Transverse colon (tissue), 4 donors: ENCODE measurements at regions not wholly inside any gene's neighbourhood (a gene's known extent, or its start where the extent isn't known, plus 50 kb on each side); places are given as distances from the start of the nearest gene placed in this dataset.

Experiments
- DNase-seq: peaks from one replicate; pipeline ENCODE4 v3.0.0-alpha.2; 2019
- H3K27ac ChIP-seq, 4 donors: fragments of 200-600 bp; sonication (generic); 2 replicates each; pipeline ENCODE4 v1.5.1; 2016 to 2018; ENCODE audit warnings: inconsistent platforms in 4 of 4
- H3K27me3 ChIP-seq: fragments of 200-600 bp; sonication (generic); 2 replicates; pipeline ENCODE4 v1.5.1; 2017; ENCODE audit warnings: inconsistent platforms
- H3K36me3 ChIP-seq, 4 donors: fragments of 200-600 bp; sonication (generic); 2 replicates each; pipeline ENCODE4 v1.5.1; 2017 to 2019; ENCODE audit warnings: inconsistent platforms in 4 of 4
- H3K4me1 ChIP-seq, 4 donors: fragments of 200-600 bp; sonication (generic); 2 replicates each; pipeline ENCODE4 v1.5.1; 2017 to 2020; ENCODE audit warnings: inconsistent platforms in 4 of 4
- H3K4me3 ChIP-seq, 4 donors: fragments of 200-600 bp; sonication (generic); 1 replicate in 1 of 4; 2 replicates in 3 of 4; pipeline versions ENCODE4 v1.5.1 to v1.6.1; 2017 to 2019; ENCODE audit warnings: inconsistent platforms in 4 of 4
- H3K9me3 ChIP-seq, 2 donors: fragments of 200-600 bp; sonication (generic); 2 replicates each; pipeline ENCODE4 v1.5.1; 2017 to 2019; ENCODE audit warnings: inconsistent platforms in 2 of 2
- EP300 ChIP-seq: sonication (generic); formaldehyde crosslinking; IDR thresholded peaks from one replicate; pipeline ENCODE4 v1.6.1; 2017; ENCODE audit warnings: antibody characterized with exemption, low read depth
- POLR2A ChIP-seq: fragments of 450-650 bp; IDR thresholded peaks from one replicate; pipeline ENCODE4 v1.6.1; 2016; ENCODE audit warnings: antibody characterized with exemption, mild to moderate bottlenecking, moderate library complexity
- POLR2AphosphoS5 ChIP-seq, 3 donors: sonication (generic); formaldehyde crosslinking; IDR thresholded peaks; one replicate each; pipeline ENCODE4 v1.6.1; 2016; ENCODE audit warnings: antibody characterized with exemption in 3 of 3
- WGBS, 2 donors: methylation state at CpG; one replicate each; pipeline ENCODE4 v1.1.5; 2018; ENCODE audit warnings: low coverage in 1 of 2; 5-methylcytosine and 5-hydroxymethylcytosine counted together
- in situ Hi-C, 4 donors: fragments of 200-750 bp; cut with MboI; loops; one replicate each; pipeline versions ENCODE4 v1.15.0 to v1.15.1; 2017; ENCODE audit warnings: low sequenced_read_pairs in 3 of 4, low pct_ligation_motif_present in 1 of 4, low pct_unique_long_range_greater_than_20kb in 1 of 4
- intact Hi-C: fragments of 100-400 bp; cut with DNase I; formaldehyde crosslinking; loops from one replicate; pipeline ENCODE4 v1.15.1; 2023; ENCODE audit warnings: low total_unique reads
- TF ChIP-seq, protein P1 (sequence below), 5 experiments: fragments of 200-600 bp in 3 of 5; fragments of 450-650 bp in 2 of 5; sonication (generic) in 3 of 5; IDR thresholded peaks; 1 replicate in 2 of 5; 2 replicates in 3 of 5; pipeline ENCODE4 v1.5.1; 2016 to 2017; ENCODE audit warnings: antibody characterized with exemption in 5 of 5, inconsistent platforms in 3 of 5, mild to moderate bottlenecking in 2 of 5, moderate library complexity in 1 of 5

DNA sequence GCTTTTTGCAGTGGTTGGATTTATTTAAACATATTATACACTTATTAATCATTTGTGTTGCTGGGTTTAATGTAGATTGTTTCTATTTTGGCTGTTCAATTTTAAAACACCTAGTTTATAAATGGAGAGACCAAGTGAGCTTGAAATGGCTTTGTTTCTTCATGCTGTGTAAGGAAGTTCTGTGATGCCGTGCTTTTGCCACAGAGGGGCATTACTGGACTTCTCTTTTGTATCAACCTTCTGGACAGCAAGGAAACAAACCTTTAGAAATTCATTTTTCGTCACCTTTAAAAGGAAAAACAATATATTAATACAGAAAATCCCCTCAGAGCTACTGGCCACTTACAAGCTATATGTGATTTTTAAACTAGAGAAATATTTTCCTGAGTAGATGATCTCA is 81.9 kb downstream of the DMRTA1 start:
- Histone ChIP-seq H3K9me3 (no peaks in the 10 kb centered on the region), H3K27me3 (no peaks in the 10 kb centered on the region), H3K27ac (no peak overlapping the region), H3K4me1 (no peaks in the 10 kb centered on the region), H3K36me3 (no peaks in the 10 kb centered on the region), H3K4me3 (no peak overlapping the region)
- TF ChIP-seq POLR2AphosphoS5 (IDR thresholded peaks at IDR 0.05): no peak
- no peak for TF ChIP-seq EP300
- TF ChIP-seq POLR2A: no peak
- TF ChIP-seq, protein P1, sequence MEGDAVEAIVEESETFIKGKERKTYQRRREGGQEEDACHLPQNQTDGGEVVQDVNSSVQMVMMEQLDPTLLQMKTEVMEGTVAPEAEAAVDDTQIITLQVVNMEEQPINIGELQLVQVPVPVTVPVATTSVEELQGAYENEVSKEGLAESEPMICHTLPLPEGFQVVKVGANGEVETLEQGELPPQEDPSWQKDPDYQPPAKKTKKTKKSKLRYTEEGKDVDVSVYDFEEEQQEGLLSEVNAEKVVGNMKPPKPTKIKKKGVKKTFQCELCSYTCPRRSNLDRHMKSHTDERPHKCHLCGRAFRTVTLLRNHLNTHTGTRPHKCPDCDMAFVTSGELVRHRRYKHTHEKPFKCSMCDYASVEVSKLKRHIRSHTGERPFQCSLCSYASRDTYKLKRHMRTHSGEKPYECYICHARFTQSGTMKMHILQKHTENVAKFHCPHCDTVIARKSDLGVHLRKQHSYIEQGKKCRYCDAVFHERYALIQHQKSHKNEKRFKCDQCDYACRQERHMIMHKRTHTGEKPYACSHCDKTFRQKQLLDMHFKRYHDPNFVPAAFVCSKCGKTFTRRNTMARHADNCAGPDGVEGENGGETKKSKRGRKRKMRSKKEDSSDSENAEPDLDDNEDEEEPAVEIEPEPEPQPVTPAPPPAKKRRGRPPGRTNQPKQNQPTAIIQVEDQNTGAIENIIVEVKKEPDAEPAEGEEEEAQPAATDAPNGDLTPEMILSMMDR (IDR thresholded peaks at IDR 0.05): no peak
- DNase-seq: no peak
- intact Hi-C loops (no loop called here), in situ Hi-C loops (no loop called here)
- WGBS, 2 donors: 21 to 25% methylated on average over 2 of the region's 2 CpGs

DNA sequence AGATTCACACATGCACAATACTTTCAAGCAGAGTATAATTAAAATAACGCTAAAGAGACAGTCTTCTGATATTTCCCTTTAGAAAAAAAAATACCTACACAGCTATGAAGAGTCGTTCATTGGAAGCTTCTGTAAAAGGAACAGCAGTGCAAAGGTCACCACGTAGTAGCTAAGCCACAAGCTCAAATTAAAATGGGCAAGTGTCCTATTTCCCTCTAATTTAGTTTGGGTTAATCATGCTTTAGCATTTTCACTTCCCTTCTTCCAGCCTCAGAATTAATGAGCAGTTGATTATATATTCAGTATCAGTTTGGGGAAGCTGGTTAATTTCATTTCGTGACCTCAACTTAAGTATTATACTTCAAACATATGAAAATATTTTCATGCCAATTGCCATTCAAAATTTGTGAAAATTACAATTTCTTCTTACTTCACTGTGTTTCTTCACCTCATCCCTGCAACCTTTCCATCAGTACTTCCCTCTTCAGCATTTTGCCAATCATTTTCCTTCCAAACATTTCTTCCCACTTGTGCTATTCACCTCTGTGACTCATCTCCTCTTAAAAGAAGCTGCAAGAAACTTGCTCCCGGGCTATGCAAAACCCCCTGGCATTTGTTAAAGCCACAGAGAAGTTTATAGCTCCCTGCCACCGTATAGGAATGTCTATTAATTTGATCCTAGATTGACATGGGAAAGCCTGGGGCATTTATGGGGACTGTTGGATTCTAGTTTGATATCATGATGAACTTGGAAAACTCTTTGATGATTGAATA is 83.0 kb downstream of the DMRTA1 start:
- no peak overlapping the region for H3K4me3 ChIP-seq
- in situ Hi-C loops (no loop called here), intact Hi-C loops (no loop called here)
- no peaks in the 10 kb centered on the region for H3K9me3 ChIP-seq
- no peaks in the 10 kb centered on the region for H3K27me3 ChIP-seq
- TF ChIP-seq, protein P1 (IDR thresholded peaks at IDR 0.05): no peak
- TF ChIP-seq EP300 (no peak), POLR2A (no peak), POLR2AphosphoS5 (IDR thresholded peaks at IDR 0.05) (no peak)
- WGBS, 2 donors: 37 to 38% methylated on average over 6 of the region's 6 CpGs
- no peak for DNase-seq
- H3K27ac ChIP-seq: no peak overlapping the region
- no peaks in the 10 kb centered on the region for H3K4me1 ChIP-seq
- H3K36me3 ChIP-seq: no peaks in the 10 kb centered on the region

DNA sequence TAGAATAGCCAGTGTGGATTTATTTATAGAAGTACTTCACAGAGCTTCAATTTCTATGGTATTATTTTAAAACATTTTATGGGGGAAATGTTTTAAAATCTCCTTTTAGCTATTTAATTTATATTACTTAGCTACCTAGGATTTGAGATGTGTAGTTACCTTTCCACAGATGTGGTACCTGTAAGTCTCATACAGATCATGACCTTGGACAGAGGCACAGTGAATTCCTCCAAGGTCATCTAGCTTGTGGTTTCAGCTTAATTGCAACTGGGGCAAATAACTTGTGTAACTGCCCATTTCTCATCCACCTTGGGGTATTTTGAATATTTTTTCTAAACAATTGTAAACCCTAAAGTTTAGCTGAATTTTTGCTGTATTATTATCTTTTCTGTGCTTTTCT is 89.2 kb downstream of the DMRTA1 start:
- DNase-seq: no peak
- in situ Hi-C loops: no loop called here
- TF ChIP-seq EP300 (no peak), POLR2A (no peak), POLR2AphosphoS5 (IDR thresholded peaks at IDR 0.05) (no peak)
- TF ChIP-seq, protein P1 (IDR thresholded peaks at IDR 0.05): no peak

DNA sequence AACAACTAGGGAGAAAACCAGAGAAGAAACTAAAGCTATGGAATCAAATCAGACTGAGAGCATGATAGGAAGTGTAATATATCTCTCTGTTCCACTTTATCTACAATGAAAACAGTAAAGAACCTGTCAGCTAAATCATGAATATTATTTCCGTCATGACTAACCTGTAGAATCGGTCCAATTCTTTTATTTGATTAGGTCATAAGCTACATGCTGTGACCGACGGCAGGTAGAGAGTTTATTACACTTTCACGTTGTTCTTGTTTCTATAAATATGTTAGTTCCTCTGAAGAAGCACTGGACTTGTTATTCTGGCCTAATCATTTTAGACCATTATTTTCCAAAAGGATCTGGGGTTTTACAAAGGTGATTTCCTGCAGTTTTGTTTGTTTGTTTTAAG is 91.1 kb downstream of the DMRTA1 start:
- no peaks in the 10 kb centered on the region for H3K36me3 ChIP-seq
- no peak for DNase-seq
- H3K27ac ChIP-seq: no peak overlapping the region
- in situ Hi-C loops: no loop called here
- H3K4me3 ChIP-seq: no peak overlapping the region
- H3K9me3 ChIP-seq: no peaks in the 10 kb centered on the region
- intact Hi-C loops: no loop called here
- TF ChIP-seq POLR2AphosphoS5 (IDR thresholded peaks at IDR 0.05) (no peak), EP300 (no peak), POLR2A (no peak)
- TF ChIP-seq, protein P1 (IDR thresholded peaks at IDR 0.05): no peak
- WGBS, 2 donors: 79 to 90% methylated on average over 5 of the region's 5 CpGs
- H3K27me3 ChIP-seq: no peaks in the 10 kb centered on the region
- H3K4me1 ChIP-seq: no peaks in the 10 kb centered on the region

More for the DNA sequence above, 89.2 kb downstream of the DMRTA1 start:
- no peaks in the 10 kb centered on the region for H3K36me3 ChIP-seq
- no peaks in the 10 kb centered on the region for H3K4me1 ChIP-seq
- no peak overlapping the region for H3K27ac ChIP-seq
- no peaks in the 10 kb centered on the region for H3K9me3 ChIP-seq
- no peaks in the 10 kb centered on the region for H3K27me3 ChIP-seq
- no peak overlapping the region for H3K4me3 ChIP-seq
- intact Hi-C loops: no loop called here
